ENCODE measurements at regions not wholly inside any gene's neighbourhood (a gene's known extent, or its start where the extent isn't known, plus 50 kb on each side); places are given as distances from the start of the nearest gene placed in this dataset.
"Not testable (repeated sequence)": the region's sequence is repeated elsewhere in the genome, so short reads cannot be mapped to it uniquely, and the experiment has no call there.

- in situ Hi-C loops (cut with MboI; ENCODE audit: low sequenced_read_pairs): no loop called here
Measured at GRCh38 chr12:47491516-47492305, 214.1 kb downstream of the RPAP3 start.

DNA sequence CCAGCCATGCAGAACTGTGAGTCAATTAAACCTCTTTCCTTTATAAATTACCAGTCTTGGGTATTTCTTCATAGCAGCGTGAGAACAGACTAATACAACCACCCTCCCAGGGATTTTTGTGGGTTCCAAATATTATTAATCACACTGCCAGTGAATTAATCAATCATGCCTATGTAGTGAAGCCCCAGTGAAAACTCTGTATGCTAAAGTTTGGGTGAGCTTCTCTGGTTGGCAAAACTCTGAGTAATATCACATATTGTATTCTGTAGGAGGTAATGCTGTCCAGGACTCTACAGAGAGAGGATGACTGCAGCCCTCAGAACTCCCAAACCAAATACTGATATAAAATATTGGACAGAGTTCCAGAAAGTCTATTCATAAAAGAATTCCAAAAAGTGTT, 216.9 kb downstream of the RPAP3 start:
- in situ Hi-C loops (cut with MboI; ENCODE audit: low sequenced_read_pairs): no loop called here

GRCh38 chr12:47481041-47481440, 224.8 kb downstream of the RPAP3 start:
- in situ Hi-C loops (cut with MboI; ENCODE audit: low sequenced_read_pairs): no loop called here

DNA sequence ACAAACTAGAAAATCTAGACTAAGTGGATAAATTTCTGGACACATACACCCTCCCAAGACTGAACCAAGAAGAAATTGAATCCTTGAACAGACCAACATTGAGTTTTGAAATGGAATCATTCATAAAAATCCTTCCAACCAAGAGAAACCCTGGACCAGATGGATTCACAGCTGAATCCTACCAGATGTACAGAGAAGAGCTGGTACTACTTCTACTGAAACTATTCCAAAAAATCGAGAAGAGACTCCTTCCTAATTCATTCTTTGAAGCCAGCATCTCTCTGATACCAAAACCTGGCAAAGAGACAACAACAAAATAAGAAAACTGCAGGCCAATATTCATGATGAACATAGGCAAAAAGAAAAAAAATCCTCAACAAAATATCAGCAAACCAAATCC, 227.4 kb downstream of the RPAP3 start:
- in situ Hi-C loops (cut with MboI; ENCODE audit: low sequenced_read_pairs): no loop called here

DNA sequence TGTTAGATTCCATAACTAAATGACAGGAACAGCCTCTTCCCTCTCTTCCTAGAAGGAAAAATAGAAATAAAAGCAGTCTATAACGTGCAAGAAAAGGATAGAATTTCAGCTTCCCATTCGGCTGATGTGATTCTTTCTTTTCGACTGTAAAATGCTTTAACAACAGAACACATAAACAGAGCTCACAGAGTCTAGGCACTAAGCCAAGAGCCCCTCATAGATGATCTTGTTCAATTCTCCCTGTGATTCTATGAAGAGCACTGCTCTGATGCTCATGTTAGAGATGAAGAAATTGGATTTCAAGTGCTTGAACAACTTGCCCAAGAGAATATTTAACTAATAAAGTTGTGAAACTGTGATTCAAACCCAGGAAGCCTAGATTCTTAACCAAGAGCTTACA, 232.7 kb downstream of the RPAP3 start:
- in situ Hi-C loops (cut with MboI; ENCODE audit: low sequenced_read_pairs): no loop called here

GRCh38 chr12:47470349-47470748, 235.5 kb downstream of the RPAP3 start:
- in situ Hi-C loops (cut with MboI; ENCODE audit: low sequenced_read_pairs): not testable (repeated sequence)

DNA sequence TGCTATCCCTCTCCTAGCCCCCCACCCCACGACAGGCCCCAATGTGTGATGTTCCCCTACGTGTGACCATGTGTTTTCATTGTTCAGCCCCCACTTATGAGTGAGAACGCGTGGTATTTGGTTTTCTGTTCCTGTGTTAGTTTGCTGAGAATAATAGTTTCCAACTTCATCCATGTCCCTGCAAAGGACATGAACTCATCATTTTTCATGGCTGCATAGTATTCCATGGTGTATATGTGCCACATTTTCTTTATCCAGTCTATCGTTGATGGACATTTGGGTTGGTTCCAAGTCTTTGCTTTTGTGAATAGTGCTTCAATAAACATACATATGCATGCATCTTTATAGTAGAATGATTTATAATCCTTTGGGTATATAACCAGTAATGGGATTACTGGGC, 241.9 kb downstream of the RPAP3 start:
- in situ Hi-C loops (cut with MboI; ENCODE audit: low sequenced_read_pairs): not testable (repeated sequence)

DNA sequence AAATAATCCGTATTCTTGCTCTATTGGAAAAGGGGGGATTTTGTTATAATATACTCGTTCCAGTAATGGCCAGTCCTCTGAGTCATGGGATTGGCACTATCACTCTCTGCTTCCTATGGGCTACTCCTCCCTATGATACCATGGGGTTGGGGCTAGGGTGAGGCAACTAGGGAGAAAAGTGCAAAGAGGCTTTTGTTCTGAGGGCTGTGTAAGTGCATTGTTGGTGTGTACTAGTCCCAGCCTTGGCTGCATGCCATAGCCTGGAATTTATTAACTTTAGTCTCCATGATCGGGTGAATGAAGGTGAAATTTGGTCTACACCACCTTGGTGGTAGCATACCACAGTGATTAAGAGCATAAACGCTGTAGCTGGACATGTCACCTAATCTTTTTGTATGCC, 247.6 kb downstream of the RPAP3 start:
- in situ Hi-C loops (cut with MboI; ENCODE audit: low sequenced_read_pairs): no loop called here

DNA sequence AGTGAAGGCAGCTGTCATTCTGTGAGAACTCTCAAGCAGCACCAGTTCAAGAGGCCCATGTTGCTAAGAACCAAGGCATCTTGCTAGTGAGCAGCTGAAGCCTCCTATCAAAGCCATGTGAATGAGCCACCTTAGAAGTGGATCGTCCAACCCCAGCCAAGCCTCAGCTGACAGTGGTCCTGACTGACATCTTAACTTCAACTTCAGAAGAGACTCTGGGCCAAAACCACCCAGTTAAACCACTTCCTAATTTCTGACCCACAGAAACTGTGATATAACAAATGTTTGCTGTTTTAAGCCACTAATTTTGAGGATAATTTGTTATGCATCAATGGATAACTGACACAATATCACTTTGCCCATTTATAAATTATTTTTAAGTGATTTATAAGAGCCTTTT, 256.0 kb downstream of the RPAP3 start:
- in situ Hi-C loops (cut with MboI; ENCODE audit: low sequenced_read_pairs): no loop called here

DNA sequence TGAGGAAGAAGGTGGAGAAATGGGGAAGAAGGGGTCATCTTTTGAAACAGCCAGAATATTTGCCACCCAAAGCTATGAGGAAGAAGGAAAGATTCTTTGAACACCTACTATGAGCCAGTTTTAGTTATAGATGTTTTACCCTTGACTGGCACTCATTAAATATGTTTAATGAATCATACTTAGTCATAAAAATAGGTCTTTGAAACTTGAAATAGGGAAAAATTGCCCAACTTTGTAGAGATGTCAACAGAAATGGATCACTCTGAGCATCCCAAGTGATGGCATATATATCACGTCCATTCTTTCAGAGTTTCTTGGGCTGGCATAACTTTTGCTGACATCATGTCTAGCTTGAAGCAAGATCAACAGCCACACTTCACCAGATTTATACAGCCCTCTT, 263.5 kb downstream of the RPAP3 start:
- in situ Hi-C loops (cut with MboI; ENCODE audit: low sequenced_read_pairs): no loop called here

DNA sequence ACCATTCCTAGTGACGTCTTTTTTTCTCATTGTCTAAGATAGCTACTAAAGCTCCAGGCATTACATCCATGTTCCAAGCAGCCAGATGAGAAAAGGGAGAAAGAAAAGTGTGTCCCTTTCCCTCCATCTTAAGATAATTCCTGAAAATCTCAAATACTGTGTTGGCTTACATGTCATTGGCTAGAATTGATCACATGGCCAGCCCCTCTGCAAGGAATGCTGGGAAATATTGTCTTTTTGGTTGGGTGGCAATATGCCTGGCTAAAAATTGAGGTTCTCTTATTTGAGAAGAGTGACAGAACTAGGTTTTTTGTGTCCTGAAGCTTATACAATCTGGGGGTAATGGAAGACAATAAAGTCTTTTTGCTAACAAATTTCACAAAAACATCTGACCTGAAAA, 264.3 kb downstream of the RPAP3 start:
- in situ Hi-C loops (cut with MboI; ENCODE audit: low sequenced_read_pairs): no loop called here

GRCh38 chr12:47438175-47438574, 267.7 kb downstream of the RPAP3 start:
- in situ Hi-C loops (cut with MboI; ENCODE audit: low sequenced_read_pairs): no loop called here

GRCh38 chr12:47437570-47437969, 268.3 kb downstream of the RPAP3 start:
- in situ Hi-C loops (cut with MboI; ENCODE audit: low sequenced_read_pairs): no loop called here

- in situ Hi-C loops (cut with MboI; ENCODE audit: low sequenced_read_pairs): no loop called here
Measured at GRCh38 chr12:47433876-47434275, 272.0 kb downstream of the RPAP3 start.

DNA sequence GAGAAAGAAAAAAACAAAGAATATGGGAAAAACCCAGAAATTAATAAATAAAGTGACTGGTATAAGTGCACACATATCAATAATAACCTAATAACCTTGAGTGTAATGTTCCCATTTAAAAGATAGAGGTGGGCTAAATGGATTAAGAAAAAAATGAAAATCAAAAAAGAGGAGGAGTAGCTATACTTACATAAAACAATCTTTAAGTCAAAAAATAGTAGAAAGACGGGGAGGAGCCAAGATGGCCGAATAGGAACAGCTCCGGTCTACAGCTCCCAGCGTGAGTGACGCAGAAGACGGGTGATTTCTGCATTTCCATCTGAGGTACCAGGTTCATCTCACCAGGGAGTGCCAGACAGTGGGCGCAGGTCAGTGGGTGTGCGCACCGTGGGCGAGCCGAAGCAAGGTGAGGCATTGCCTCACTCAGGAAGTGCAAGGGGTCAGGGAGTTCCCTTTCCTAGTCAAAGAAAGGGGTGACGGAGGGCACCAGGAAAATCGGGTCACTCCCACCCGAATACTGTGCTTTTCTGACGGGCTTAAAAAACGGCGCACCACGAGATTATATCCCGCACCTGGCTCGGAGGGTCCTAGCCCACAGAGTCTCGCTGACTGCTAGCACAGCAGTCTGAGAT, 279.0 kb downstream of the RPAP3 start:
- in situ Hi-C loops (cut with MboI; ENCODE audit: low sequenced_read_pairs): not testable (repeated sequence)

- in situ Hi-C loops (cut with MboI; ENCODE audit: low sequenced_read_pairs): no loop called here
Measured at GRCh38 chr12:47422611-47423010, 283.2 kb downstream of the RPAP3 start.

- in situ Hi-C loops (cut with MboI; ENCODE audit: low sequenced_read_pairs): no loop called here
Measured at GRCh38 chr12:47419497-47419896, 286.3 kb downstream of the RPAP3 start.

DNA sequence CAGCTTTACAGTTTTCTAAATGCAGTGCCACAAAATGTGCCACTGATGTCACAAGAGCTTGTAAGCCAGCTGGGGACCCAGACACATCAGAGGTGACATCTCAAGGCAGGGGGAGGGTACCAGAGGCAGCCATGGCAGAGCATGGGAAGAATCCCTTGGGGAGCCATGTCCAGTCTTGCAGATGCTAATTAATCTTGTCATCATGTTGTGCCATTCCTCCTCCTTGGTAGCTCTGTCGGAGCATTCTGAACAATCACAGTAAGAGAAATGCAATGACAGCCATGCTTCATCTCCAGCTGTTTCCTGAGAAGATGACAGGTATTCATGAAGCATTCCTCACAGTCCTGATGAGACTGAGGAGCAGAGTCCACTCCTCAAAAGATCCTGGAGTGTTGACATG, 287.9 kb downstream of the RPAP3 start:
- in situ Hi-C loops (cut with MboI; ENCODE audit: low sequenced_read_pairs): no loop called here

DNA sequence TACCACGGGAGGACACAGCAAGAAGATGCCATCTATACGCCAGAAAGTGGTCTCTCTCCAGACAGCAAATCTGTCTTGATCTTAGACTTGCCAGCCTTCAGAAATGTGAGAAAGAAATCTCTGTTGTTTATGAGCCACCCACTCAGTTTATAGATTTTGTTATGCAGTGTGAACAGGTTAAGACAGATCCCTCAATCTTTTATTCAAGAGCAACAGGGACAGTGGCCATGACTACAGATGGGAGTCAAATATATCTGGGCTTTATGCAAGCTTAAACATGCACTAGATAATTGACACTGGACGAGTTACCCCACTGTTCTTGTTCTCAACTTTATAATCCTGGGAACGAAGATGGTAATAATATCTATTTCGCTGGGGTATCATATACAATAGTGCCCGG, 288.7 kb downstream of the RPAP3 start:
- in situ Hi-C loops (cut with MboI; ENCODE audit: low sequenced_read_pairs): no loop called here

GRCh38 chr12:47415054-47415453, 290.8 kb downstream of the RPAP3 start:
- in situ Hi-C loops (cut with MboI; ENCODE audit: low sequenced_read_pairs): no loop called here

DNA sequence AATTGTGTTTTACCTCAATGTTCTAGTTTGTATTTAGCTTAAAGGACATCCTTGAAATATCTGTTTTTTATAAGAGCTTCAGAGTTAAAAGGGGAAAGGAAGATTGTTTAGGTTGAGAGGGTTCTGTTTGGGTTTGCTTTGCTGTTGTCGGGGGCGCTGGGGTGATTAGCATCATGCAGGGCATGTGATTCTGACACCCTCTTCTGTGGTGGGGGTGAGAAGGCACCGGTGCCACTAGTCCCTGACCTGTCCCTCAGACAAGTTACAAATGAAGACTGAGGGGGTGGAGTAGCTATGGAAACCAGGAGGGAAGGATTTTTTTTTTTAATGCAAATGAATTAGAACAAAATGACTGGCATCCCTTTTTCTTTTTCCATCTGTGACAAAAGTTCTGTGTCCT, 291.3 kb downstream of the RPAP3 start:
- in situ Hi-C loops (cut with MboI; ENCODE audit: low sequenced_read_pairs): no loop called here

DNA sequence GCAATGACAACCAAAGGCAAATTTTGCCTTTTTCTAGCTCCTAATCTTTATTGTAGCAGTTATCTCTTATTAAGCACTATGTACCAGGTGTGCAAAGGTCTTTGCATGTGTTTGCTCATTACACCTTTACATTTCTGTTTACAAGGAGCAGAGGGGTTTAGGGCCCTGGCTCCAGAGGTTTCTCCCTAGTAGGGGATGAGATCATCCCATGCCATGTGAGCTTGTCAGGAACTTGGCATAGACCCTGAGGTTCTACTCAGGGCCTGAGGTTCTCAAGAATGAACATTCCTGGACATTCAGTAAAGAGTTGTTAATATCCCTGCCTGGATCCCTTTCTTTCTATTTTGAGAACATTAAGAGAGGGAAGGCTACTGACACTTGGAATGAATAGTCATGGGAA, 292.0 kb downstream of the RPAP3 start:
- in situ Hi-C loops (cut with MboI; ENCODE audit: low sequenced_read_pairs): no loop called here

Data from HL-60/S4 (cell line).